ENCODE measurements at regions not wholly inside any gene's neighbourhood (a gene's known extent, or its start where the extent isn't known, plus 50 kb on each side); places are given as distances from the start of the nearest gene placed in this dataset.

GRCh38 chr10:110361800-110362456, 57.2 kb upstream of the SMNDC1 start:
- H3K27me3 ChIP-seq (ENCODE audit: control insufficient read depth, insufficient read depth, low read length): no peaks in the 10 kb centered on the region
- H3K9me3 ChIP-seq (ENCODE audit: control insufficient read depth, low read length): no peaks in the 10 kb centered on the region
- H3K9ac ChIP-seq: no peak overlapping the region
- peaks cover 5% of the 10 kb centered on the region for H3K4me1 ChIP-seq
- H3K27ac ChIP-seq: no peak overlapping the region
- TF ChIP-seq CTCF (IDR thresholded peaks at IDR 0.05): no peak
- no peaks in the 10 kb centered on the region for H3K36me3 ChIP-seq (ENCODE audit: control insufficient read depth, insufficient read depth, low read length)
- no peak overlapping the region for H3K4me2 ChIP-seq (ENCODE audit: low read length)
- no peaks in the 10 kb centered on the region for H3K79me2 ChIP-seq
- H2AFZ ChIP-seq: no peak overlapping the region
- no peak overlapping the region for H3K4me3 ChIP-seq (ENCODE audit: low read depth, low read length)

- no peak for TF ChIP-seq CTCF (IDR thresholded peaks at IDR 0.05)
- Histone ChIP-seq H3K9ac (no peak overlapping the region), H3K4me1 (peaks cover 3% of the 10 kb centered on the region), H3K4me3 (ENCODE audit: low read depth, low read length) (no peak overlapping the region), H3K79me2 (no peaks in the 10 kb centered on the region), H3K36me3 (ENCODE audit: control insufficient read depth, insufficient read depth, low read length) (no peaks in the 10 kb centered on the region), H2AFZ (no peak overlapping the region), H3K27me3 (ENCODE audit: control insufficient read depth, insufficient read depth, low read length) (no peaks in the 10 kb centered on the region), H3K9me3 (ENCODE audit: control insufficient read depth, low read length) (no peaks in the 10 kb centered on the region), H3K4me2 (ENCODE audit: low read length) (no peak overlapping the region), H3K27ac (no peak overlapping the region)
Observed at GRCh38 chr10:110363572-110364411, 59.1 kb upstream of the SMNDC1 start.

DNA sequence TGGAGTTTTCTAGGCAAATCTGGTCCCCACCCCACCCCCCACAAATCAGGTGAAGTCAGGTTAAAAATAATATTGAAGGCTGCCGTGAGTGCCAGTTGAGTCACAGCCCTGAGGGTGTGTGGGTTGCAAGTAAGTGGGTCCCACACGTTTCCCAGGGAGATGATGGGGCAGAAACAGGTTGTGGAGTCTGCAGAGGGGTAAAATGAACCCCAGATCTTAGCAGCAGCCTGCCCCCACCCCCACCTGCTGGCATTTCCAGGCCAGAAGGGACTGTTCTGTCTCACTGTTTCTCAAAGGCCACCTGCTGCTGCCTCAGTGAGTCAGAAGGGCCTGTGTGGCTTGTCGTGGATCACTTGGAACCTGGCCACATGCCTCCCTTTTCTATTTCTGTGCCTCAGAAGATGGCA, 59.8 kb upstream of the SMNDC1 start:
- Histone ChIP-seq H3K4me1 (no peaks in the 10 kb centered on the region), H3K9me3 (ENCODE audit: control insufficient read depth, low read length) (no peaks in the 10 kb centered on the region), H3K27ac (no peak overlapping the region), H3K4me3 (ENCODE audit: low read depth, low read length) (no peak overlapping the region), H3K36me3 (ENCODE audit: control insufficient read depth, insufficient read depth, low read length) (no peaks in the 10 kb centered on the region), H3K4me2 (ENCODE audit: low read length) (no peak overlapping the region), H2AFZ (no peak overlapping the region), H3K27me3 (ENCODE audit: control insufficient read depth, insufficient read depth, low read length) (no peaks in the 10 kb centered on the region), H3K9ac (no peak overlapping the region), H3K79me2 (no peaks in the 10 kb centered on the region)
- no peak for TF ChIP-seq CTCF (IDR thresholded peaks at IDR 0.05)

- Histone ChIP-seq H3K4me2 (ENCODE audit: low read length) (no peak overlapping the region), H3K79me2 (no peaks in the 10 kb centered on the region), H3K4me3 (ENCODE audit: low read depth, low read length) (no peak overlapping the region), H3K9ac (no peak overlapping the region), H3K36me3 (ENCODE audit: control insufficient read depth, insufficient read depth, low read length) (no peaks in the 10 kb centered on the region), H2AFZ (no peak overlapping the region), H3K27ac (no peak overlapping the region), H3K27me3 (ENCODE audit: control insufficient read depth, insufficient read depth, low read length) (no peaks in the 10 kb centered on the region), H3K4me1 (no peaks in the 10 kb centered on the region), H3K9me3 (ENCODE audit: control insufficient read depth, low read length) (no peaks in the 10 kb centered on the region)
- no peak for TF ChIP-seq CTCF (IDR thresholded peaks at IDR 0.05)
Observed at GRCh38 chr10:110365356-110366143, 60.8 kb upstream of the SMNDC1 start.

Data from parathyroid adenoma (tissue), 2 donors.